HL-60 (cell line): ENCODE measurements at regions not wholly inside any gene's neighbourhood (a gene's known extent, or its start where the extent isn't known, plus 50 kb on each side); places are given as distances from the start of the nearest gene placed in this dataset.

Experiments
- CTCF ChIP-seq: IDR thresholded peaks from one replicate; pipeline ENCODE4 v1.5.1; 2011; ENCODE audit warnings: low read length, control low read depth, inconsistent platforms; ENCODE audit not compliant: insufficient read depth
- POLR2AphosphoS5 ChIP-seq: IDR thresholded peaks from 2 replicates; pipeline ENCODE4 v1.6.1; 2012; ENCODE audit warnings: low read depth
- REST ChIP-seq: IDR thresholded peaks from 2 replicates; pipeline ENCODE4 v1.6.1; 2012; ENCODE audit warnings: low read depth; ENCODE audit not compliant: insufficient replicate concordance

- TF ChIP-seq CTCF (no peak), POLR2AphosphoS5 (no peak), REST (no peak)
These were observed 91.6 kb downstream of the TEX29 start for GRCh38 chr13:111411919-111412650.
